ENCODE measurements at regions not wholly inside any gene's neighbourhood (a gene's known extent, or its start where the extent isn't known, plus 50 kb on each side); places are given as distances from the start of the nearest gene placed in this dataset.
A peak's percentile ranks its signal among the peaks of the same experiment; 100 is the strongest.

GRCh38 chr20:6499566-6499965 is 267.9 kb upstream of the BMP2 start:
- H3K4me1 ChIP-seq (ENCODE audit: insufficient read depth, insufficient read length): no peaks in the 10 kb centered on the region
- no peak overlapping the region for H3K4me3 ChIP-seq (ENCODE audit: insufficient read length, low read depth)
- no peak overlapping the region for H3K9ac ChIP-seq (ENCODE audit: insufficient read length, low read depth)
- H3K27me3 ChIP-seq (ENCODE audit: insufficient read depth, insufficient read length): no peaks in the 10 kb centered on the region
- DNase-seq (ENCODE audit: low read depth, low spot score): no peak
- no peaks in the 10 kb centered on the region for H3K9me3 ChIP-seq (ENCODE audit: insufficient read depth, low read length)
- TF ChIP-seq YY1 (IDR thresholded peaks at IDR 0.05; ENCODE audit: insufficient read depth, insufficient read length) (no peak), ZNF274 (IDR thresholded peaks at IDR 0.05; ENCODE audit: low read depth, low read length) (no peak), SUZ12 (IDR thresholded peaks at IDR 0.05; ENCODE audit: extremely low read depth, insufficient read depth, insufficient read length) (no peak)
- H3K36me3 ChIP-seq (ENCODE audit: insufficient read depth, insufficient read length, low read length): no peaks in the 10 kb centered on the region

- H3K9me3 ChIP-seq (ENCODE audit: insufficient read depth, low read length): no peaks in the 10 kb centered on the region
- H3K4me3 ChIP-seq (ENCODE audit: insufficient read length, low read depth): no peak overlapping the region
- no peak for TF ChIP-seq SUZ12 (IDR thresholded peaks at IDR 0.05; ENCODE audit: extremely low read depth, insufficient read depth, insufficient read length)
- no peak for TF ChIP-seq YY1 (IDR thresholded peaks at IDR 0.05; ENCODE audit: insufficient read depth, insufficient read length)
- no peak overlapping the region for H3K9ac ChIP-seq (ENCODE audit: insufficient read length, low read depth)
- no peaks in the 10 kb centered on the region for H3K27me3 ChIP-seq (ENCODE audit: insufficient read depth, insufficient read length)
- DNase-seq (ENCODE audit: low read depth, low spot score): no peak
- H3K4me1 ChIP-seq (ENCODE audit: insufficient read depth, insufficient read length): no peaks in the 10 kb centered on the region
- H3K36me3 ChIP-seq (ENCODE audit: insufficient read depth, insufficient read length, low read length): no peaks in the 10 kb centered on the region
Observed at GRCh38 chr20:6496874-6497273, 270.6 kb upstream of the BMP2 start.

DNA sequence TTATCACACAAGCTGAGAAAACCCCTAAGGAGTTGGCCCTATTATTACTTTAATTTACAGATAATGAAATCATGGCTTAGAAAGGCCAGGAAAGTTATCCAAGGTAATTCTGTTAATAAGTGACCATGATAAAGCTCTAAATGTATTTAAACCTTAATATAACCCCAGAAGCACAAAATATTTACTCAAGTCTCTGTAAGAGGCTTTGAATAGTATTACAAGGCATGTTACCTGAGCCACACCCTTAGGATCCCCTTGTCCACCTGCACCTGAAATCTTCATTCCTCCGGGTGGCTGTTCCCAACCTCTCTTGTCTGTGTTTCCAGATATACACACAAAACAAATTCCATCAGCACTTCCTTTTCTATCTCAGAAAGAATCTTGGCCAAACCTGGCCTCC is 271.6 kb upstream of the BMP2 start:
- H3K9me3 ChIP-seq (ENCODE audit: insufficient read depth, low read length): no peaks in the 10 kb centered on the region
- no peaks in the 10 kb centered on the region for H3K4me1 ChIP-seq (ENCODE audit: insufficient read depth, insufficient read length)
- H3K4me3 ChIP-seq (ENCODE audit: insufficient read length, low read depth): no peak overlapping the region

DNA sequence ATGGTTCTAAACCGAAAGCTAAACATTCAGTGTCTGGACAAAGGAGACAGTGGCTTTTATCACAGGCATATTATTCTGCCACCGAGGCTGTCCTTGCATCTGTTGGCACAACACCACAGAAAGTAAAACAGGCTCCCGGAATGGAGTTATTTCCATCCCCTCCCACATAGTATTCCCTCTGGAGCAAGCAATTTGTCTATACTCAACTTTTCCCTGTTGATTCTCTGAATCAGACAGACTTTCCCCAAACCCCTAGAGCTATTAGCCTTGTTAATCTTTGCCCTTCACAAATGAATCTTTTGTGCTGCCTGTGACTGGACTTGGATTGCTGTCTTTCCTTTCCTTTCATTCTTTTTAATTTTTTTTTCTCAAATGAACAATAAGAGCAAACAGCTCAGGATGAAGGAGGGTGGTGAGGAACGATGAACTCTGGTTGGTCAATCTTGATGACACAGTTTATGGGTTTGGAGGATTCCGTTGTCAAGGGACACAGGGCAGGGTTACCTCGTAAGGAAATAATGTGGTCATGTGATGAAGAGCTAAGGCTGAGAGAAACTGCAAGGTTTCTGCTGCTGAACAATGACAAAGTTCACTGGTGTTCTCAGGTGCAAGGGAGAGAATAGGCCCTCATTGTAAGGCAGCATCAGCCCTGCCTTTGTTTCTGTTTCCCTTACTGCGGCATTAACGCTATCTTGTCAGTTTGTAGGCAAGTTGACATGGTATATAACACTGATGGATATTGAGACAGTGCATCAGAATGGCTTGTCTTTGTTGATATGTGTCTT is 275.0 kb upstream of the BMP2 start:
- Histone ChIP-seq H3K4me3 (ENCODE audit: insufficient read length, low read depth) (no peak overlapping the region), H3K9me3 (ENCODE audit: insufficient read depth, low read length) (no peaks in the 10 kb centered on the region), H3K4me1 (ENCODE audit: insufficient read depth, insufficient read length) (no peaks in the 10 kb centered on the region), H3K9ac (ENCODE audit: insufficient read length, low read depth) (no peak overlapping the region), H3K36me3 (ENCODE audit: insufficient read depth, insufficient read length, low read length) (no peaks in the 10 kb centered on the region), H3K27me3 (ENCODE audit: insufficient read depth, insufficient read length) (no peaks in the 10 kb centered on the region)
- TF ChIP-seq ZNF274 (IDR thresholded peaks at IDR 0.05; ENCODE audit: low read depth, low read length) (no peak), YY1 (IDR thresholded peaks at IDR 0.05; ENCODE audit: insufficient read depth, insufficient read length) (no peak), SUZ12 (IDR thresholded peaks at IDR 0.05; ENCODE audit: extremely low read depth, insufficient read depth, insufficient read length) (no peak)
- peak; percentile 39 for DNase-seq (ENCODE audit: low read depth, low spot score)

More for the DNA sequence above, 271.6 kb upstream of the BMP2 start:
- no peaks in the 10 kb centered on the region for H3K36me3 ChIP-seq (ENCODE audit: insufficient read depth, insufficient read length, low read length)
- DNase-seq (ENCODE audit: low read depth, low spot score): no peak
- TF ChIP-seq SUZ12 (IDR thresholded peaks at IDR 0.05; ENCODE audit: extremely low read depth, insufficient read depth, insufficient read length): no peak
- H3K9ac ChIP-seq (ENCODE audit: insufficient read length, low read depth): no peak overlapping the region
- H3K27me3 ChIP-seq (ENCODE audit: insufficient read depth, insufficient read length): no peaks in the 10 kb centered on the region

GRCh38 chr20:6490849-6491248 is 276.6 kb upstream of the BMP2 start:
- H3K4me1 ChIP-seq (ENCODE audit: insufficient read depth, insufficient read length): no peaks in the 10 kb centered on the region
- TF ChIP-seq ZNF274 (IDR thresholded peaks at IDR 0.05; ENCODE audit: low read depth, low read length) (no peak), SUZ12 (IDR thresholded peaks at IDR 0.05; ENCODE audit: extremely low read depth, insufficient read depth, insufficient read length) (no peak), YY1 (IDR thresholded peaks at IDR 0.05; ENCODE audit: insufficient read depth, insufficient read length) (no peak)
- H3K4me3 ChIP-seq (ENCODE audit: insufficient read length, low read depth): no peak overlapping the region
- no peaks in the 10 kb centered on the region for H3K27me3 ChIP-seq (ENCODE audit: insufficient read depth, insufficient read length)
- no peak for DNase-seq (ENCODE audit: low read depth, low spot score)
- H3K9ac ChIP-seq (ENCODE audit: insufficient read length, low read depth): no peak overlapping the region
- H3K9me3 ChIP-seq (ENCODE audit: insufficient read depth, low read length): no peaks in the 10 kb centered on the region
- H3K36me3 ChIP-seq (ENCODE audit: insufficient read depth, insufficient read length, low read length): no peaks in the 10 kb centered on the region

DNA sequence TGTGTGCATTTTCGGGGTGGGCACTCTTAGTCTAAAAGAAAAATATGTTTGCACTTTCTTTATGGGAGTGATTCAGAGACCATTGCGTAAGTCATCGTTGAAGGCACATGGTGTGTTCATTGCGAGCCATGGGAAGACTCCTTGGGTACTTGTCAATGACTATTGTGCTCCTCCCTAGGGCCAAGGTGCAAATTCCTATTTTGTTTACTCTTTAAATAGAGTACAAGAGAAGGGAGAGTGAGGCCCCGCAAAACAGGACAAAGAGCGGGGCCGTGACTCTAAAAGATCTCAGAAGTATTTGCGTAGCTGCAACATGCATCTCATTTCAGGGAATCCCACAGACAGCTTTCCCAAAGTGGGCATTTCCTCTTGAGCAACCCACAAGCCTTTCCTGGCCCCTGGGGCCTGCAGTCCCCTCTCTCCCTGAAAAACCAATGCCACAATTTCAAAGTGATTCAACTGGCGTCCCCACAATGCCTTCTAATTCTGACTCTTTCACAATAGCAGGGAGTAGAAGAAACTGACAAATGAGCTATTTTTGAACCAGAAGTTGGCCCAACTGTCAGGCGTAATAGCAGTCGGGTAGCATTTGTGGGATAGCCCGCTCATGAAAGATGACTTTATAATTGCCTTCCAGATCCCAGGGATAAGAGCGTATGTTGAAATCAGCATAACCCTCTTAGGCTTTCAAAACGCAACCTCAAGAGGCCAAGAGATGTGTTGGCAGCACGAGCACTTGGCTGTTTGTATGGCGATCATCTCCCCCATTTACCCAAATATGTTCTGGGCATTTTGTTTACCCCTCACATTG is 277.9 kb upstream of the BMP2 start:
- Histone ChIP-seq H3K27me3 (ENCODE audit: insufficient read depth, insufficient read length) (no peaks in the 10 kb centered on the region), H3K4me3 (ENCODE audit: insufficient read length, low read depth) (no peak overlapping the region), H3K9ac (ENCODE audit: insufficient read length, low read depth) (no peak overlapping the region), H3K9me3 (ENCODE audit: insufficient read depth, low read length) (no peaks in the 10 kb centered on the region), H3K4me1 (ENCODE audit: insufficient read depth, insufficient read length) (no peaks in the 10 kb centered on the region), H3K36me3 (ENCODE audit: insufficient read depth, insufficient read length, low read length) (no peaks in the 10 kb centered on the region)
- no peak for DNase-seq (ENCODE audit: low read depth, low spot score)
- no peak for TF ChIP-seq YY1 (IDR thresholded peaks at IDR 0.05; ENCODE audit: insufficient read depth, insufficient read length)
- TF ChIP-seq SUZ12 (IDR thresholded peaks at IDR 0.05; ENCODE audit: extremely low read depth, insufficient read depth, insufficient read length): no peak
- no peak for TF ChIP-seq ZNF274 (IDR thresholded peaks at IDR 0.05; ENCODE audit: low read depth, low read length)

- H3K4me1 ChIP-seq (ENCODE audit: insufficient read depth, insufficient read length): no peaks in the 10 kb centered on the region
- no peaks in the 10 kb centered on the region for H3K27me3 ChIP-seq (ENCODE audit: insufficient read depth, insufficient read length)
- no peak overlapping the region for H3K9ac ChIP-seq (ENCODE audit: insufficient read length, low read depth)
- H3K4me3 ChIP-seq (ENCODE audit: insufficient read length, low read depth): no peak overlapping the region
- H3K9me3 ChIP-seq (ENCODE audit: insufficient read depth, low read length): no peaks in the 10 kb centered on the region
- TF ChIP-seq SUZ12 (IDR thresholded peaks at IDR 0.05; ENCODE audit: extremely low read depth, insufficient read depth, insufficient read length) (no peak), ZNF274 (IDR thresholded peaks at IDR 0.05; ENCODE audit: low read depth, low read length) (no peak), YY1 (IDR thresholded peaks at IDR 0.05; ENCODE audit: insufficient read depth, insufficient read length) (no peak)
- DNase-seq (ENCODE audit: low read depth, low spot score): no peak
- no peaks in the 10 kb centered on the region for H3K36me3 ChIP-seq (ENCODE audit: insufficient read depth, insufficient read length, low read length)
Observed at GRCh38 chr20:6485351-6485750, 282.1 kb upstream of the BMP2 start.

Data from NT2/D1 (cell line).